ENCODE measurements at regions not wholly inside any gene's neighbourhood (a gene's known extent, or its start where the extent isn't known, plus 50 kb on each side); places are given as distances from the start of the nearest gene placed in this dataset.

DNA sequence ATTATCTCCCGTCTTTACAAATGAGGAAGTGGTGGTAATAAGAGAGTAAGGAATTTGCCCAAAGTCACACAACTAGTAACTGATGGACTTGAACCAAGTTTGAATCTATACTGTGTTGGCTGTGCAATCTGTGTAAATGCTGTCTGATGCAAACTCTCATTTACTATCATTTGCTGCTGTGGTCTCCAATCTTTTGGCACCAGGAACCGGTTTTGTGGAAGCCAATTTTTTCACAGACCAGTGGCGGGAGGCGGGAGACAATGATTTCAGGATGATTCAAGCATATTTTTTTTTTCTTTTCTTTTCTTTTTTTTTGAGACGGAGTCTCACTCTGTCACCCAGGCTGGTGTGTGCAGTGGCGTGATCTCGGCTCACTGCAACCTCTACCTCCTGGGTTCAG lies 450.0 kb upstream of the FZD8 start:
- Histone ChIP-seq H3K23me2 (ENCODE audit: low read depth, low read length) (no peaks in the 10 kb centered on the region), H2AK5ac (ENCODE audit: low read depth, low read length) (no peak overlapping the region), H3K56ac (replicated peaks; ENCODE audit: insufficient read length, low read depth, low read length) (no peak overlapping the region), H3K4me2 (ENCODE audit: insufficient read depth in 1 of 2, low read depth in 2 of 2, low read length in 2 of 2) (no peak overlapping the region), H3K4me3 (ENCODE audit: extremely low read depth in 1 of 4, insufficient read depth in 2 of 4, low read depth in 3 of 4, low read length in 4 of 4) (no peak overlapping the region), H2BK5ac (ENCODE audit: low read depth, low read length) (no peak overlapping the region), H4K8ac (ENCODE audit: extremely low read depth, insufficient read depth, low read length) (no peak overlapping the region), H3K18ac (ENCODE audit: extremely low read depth, low read length) (no peak overlapping the region), H3K14ac (ENCODE audit: insufficient read length) (no peak overlapping the region), H3K27me3 (replicated peaks in 1 of 4; ENCODE audit: control insufficient read depth in 3 of 4, extremely low read depth in 1 of 4, insufficient read depth in 3 of 4, low read length in 3 of 4) (peaks cover 0 to 1% (median 0%) of the 10 kb centered on the region in 4 experiments; a peak in 1 of 7 replicates), H2BK15ac (ENCODE audit: low read length) (no peak overlapping the region), H2BK12ac (ENCODE audit: low read depth, low read length) (no peak overlapping the region), H3K23ac (ENCODE audit: insufficient read length) (no peak overlapping the region), H3K36me3 (ENCODE audit: control insufficient read depth in 2 of 4, insufficient read depth in 4 of 4, low read length in 3 of 4) (no peaks in the 10 kb centered on the region), H3K27ac (ENCODE audit: low read depth, low read length) (no peak overlapping the region), H3K4ac (replicated peaks; ENCODE audit: insufficient read length, low read depth, low read length) (no peak overlapping the region), H4K91ac (replicated peaks; ENCODE audit: insufficient read length, low read length) (no peak overlapping the region), H3K79me2 (ENCODE audit: control insufficient read depth in 1 of 2, insufficient read depth in 2 of 2, low read length in 2 of 2) (no peaks in the 10 kb centered on the region), H3K9ac (replicated peaks in 1 of 4; ENCODE audit: extremely low read depth in 1 of 4, low read depth in 3 of 4, low read length in 3 of 4) (no peak overlapping the region), H2BK120ac (replicated peaks; ENCODE audit: low read depth, low read length) (no peak overlapping the region), H4K20me1 (replicated peaks in 1 of 2; ENCODE audit: control insufficient read depth in 1 of 2, insufficient read depth in 2 of 2, low read length in 2 of 2) (no peaks in the 10 kb centered on the region), H3K79me1 (ENCODE audit: low read depth, low read length) (no peaks in the 10 kb centered on the region), H4K5ac (ENCODE audit: insufficient read length, low read depth, low read length) (no peak overlapping the region), H2BK20ac (ENCODE audit: low read length) (no peak overlapping the region), H3K9me3 (ENCODE audit: insufficient read depth in 2 of 2, low read depth in 1 of 2, low read length in 1 of 2) (no peaks in the 10 kb centered on the region), H2AFZ (ENCODE audit: low read length) (no peak overlapping the region), H3K4me1 (replicated peaks in 1 of 4; ENCODE audit: control insufficient read depth in 3 of 4, insufficient read depth in 4 of 4, low read length in 3 of 4) (no peaks in the 10 kb centered on the region)
- DNase-seq (ENCODE audit: low read depth in 1 of 2, low spot score in 2 of 2) = no peak
- ChIA-PET POLR2A (ENCODE audit: partially characterized antibody) (no interaction called here), CTCF (ENCODE audit: partially characterized antibody) (interaction anchor here (1.0 kb wide), 1 partner anchor 50 kb away, joined by 3 read pairs; no protein-coding TSS in a partner anchor)
- no peak for FAIRE-seq
- 85% methylated on average over 7 of the region's 7 CpGs; no CpG with 5 or more reads in 1 of the 2 experiments for WGBS, 2 experiments (ENCODE audit: extremely low coverage in 1 of 2, insufficient coverage in 1 of 2, insufficient read length in 1 of 2, insufficient replicate concordance in 2 of 2, low coverage in 1 of 2, low lambda C conversion rate in 2 of 2, missing lambda C conversion rate in 1 of 2)
- TF ChIP-seq SRF (IDR thresholded peaks at IDR 0.05; ENCODE audit: low read depth, low read length) = no peak
- TF ChIP-seq KDM1A (IDR thresholded peaks at IDR 0.05; ENCODE audit: borderline replicate concordance, low read length) = no peak
- TF ChIP-seq TAF1 (IDR thresholded peaks at IDR 0.05; ENCODE audit: low read depth, low read length) = no peak
- TF ChIP-seq CBX5 (IDR thresholded peaks at IDR 0.05; ENCODE audit: low read depth, low read length) = no peak
- TF ChIP-seq ATF2 (IDR thresholded peaks at IDR 0.05; ENCODE audit: low read length) = no peak
- no peak for TF ChIP-seq HDAC6 (IDR thresholded peaks at IDR 0.05; ENCODE audit: low read depth, low read length)
- TF ChIP-seq CBX8 (IDR thresholded peaks at IDR 0.05; ENCODE audit: borderline replicate concordance, low read depth, low read length) = no peak
- TF ChIP-seq SP2 (IDR thresholded peaks at IDR 0.05; ENCODE audit: low read length) = no peak
- no peak for TF ChIP-seq EZH2 (IDR thresholded peaks at IDR 0.05; ENCODE audit: low read depth, low read length, severe bottlenecking)
- TF ChIP-seq POLR2A (IDR thresholded peaks at IDR 0.05; ENCODE audit: control extremely low read depth in 1 of 2, low read depth in 2 of 2, low read length in 2 of 2) = no peak
- no peak for TF ChIP-seq CHD2 (IDR thresholded peaks at IDR 0.05; ENCODE audit: low read length)
- no peak for TF ChIP-seq ASH2L (IDR thresholded peaks at IDR 0.05; ENCODE audit: low read length)
- no peak for TF ChIP-seq SP1 (IDR thresholded peaks at IDR 0.05; ENCODE audit: low read depth, low read length)
- no peak for TF ChIP-seq POU5F1 (IDR thresholded peaks at IDR 0.05; ENCODE audit: low read depth, low read length)
- no peak for TF ChIP-seq PHF8 (conservative IDR thresholded peaks at IDR 0.05; ENCODE audit: low read depth, low read length)
